ENCODE measurements at regions not wholly inside any gene's neighbourhood (a gene's known extent, or its start where the extent isn't known, plus 50 kb on each side); places are given as distances from the start of the nearest gene placed in this dataset.

- Histone ChIP-seq H3K79me2 (ENCODE audit: insufficient read depth, low read length) (no peaks in the 10 kb centered on the region), H3K27ac (ENCODE audit: low read depth, low read length) (no peak overlapping the region), H2AFZ (ENCODE audit: low read length) (no peak overlapping the region), H3K4me3 (ENCODE audit: insufficient read depth, low read length) (no peak overlapping the region), H3K27me3 (ENCODE audit: insufficient read depth, low read length) (no peaks in the 10 kb centered on the region), H4K20me1 (ENCODE audit: insufficient read depth, low read length) (no peaks in the 10 kb centered on the region), H3K36me3 (ENCODE audit: insufficient read depth, low read length) (no peaks in the 10 kb centered on the region), H3K4me1 (ENCODE audit: insufficient read depth, low read length) (no peaks in the 10 kb centered on the region), H3K4me2 (ENCODE audit: insufficient read depth, low read length) (no peak overlapping the region), H3K9me3 (ENCODE audit: low read depth, low read length) (no peaks in the 10 kb centered on the region)
- no peak for DNase-seq (ENCODE audit: insufficient read length, low spot score, missing footprints)
- TF ChIP-seq CTCF (IDR thresholded peaks at IDR 0.05; ENCODE audit: extremely low read depth, low read depth, low read length), result no peak
Observed at GRCh38 chr5:161138751-161139455, 286.9 kb upstream of the ATP10B start.

GRCh38 chr5:161134956-161135355 is 282.9 kb upstream of the ATP10B start:
- no peak overlapping the region for H2AFZ ChIP-seq (ENCODE audit: low read length)
- H3K9me3 ChIP-seq (ENCODE audit: low read depth, low read length), result no peaks in the 10 kb centered on the region
- H3K4me1 ChIP-seq (ENCODE audit: insufficient read depth, low read length), result no peaks in the 10 kb centered on the region
- no peaks in the 10 kb centered on the region for H3K36me3 ChIP-seq (ENCODE audit: insufficient read depth, low read length)
- no peaks in the 10 kb centered on the region for H3K79me2 ChIP-seq (ENCODE audit: insufficient read depth, low read length)
- DNase-seq (ENCODE audit: insufficient read length, low spot score, missing footprints), result no peak
- no peaks in the 10 kb centered on the region for H4K20me1 ChIP-seq (ENCODE audit: insufficient read depth, low read length)
- H3K27ac ChIP-seq (ENCODE audit: low read depth, low read length), result no peak overlapping the region
- TF ChIP-seq CTCF (IDR thresholded peaks at IDR 0.05; ENCODE audit: extremely low read depth, low read depth, low read length), result no peak
- no peak overlapping the region for H3K4me2 ChIP-seq (ENCODE audit: insufficient read depth, low read length)
- no peaks in the 10 kb centered on the region for H3K27me3 ChIP-seq (ENCODE audit: insufficient read depth, low read length)
- H3K4me3 ChIP-seq (ENCODE audit: insufficient read depth, low read length), result no peak overlapping the region

- H3K4me3 ChIP-seq (ENCODE audit: insufficient read depth, low read length), result no peak overlapping the region
- no peak overlapping the region for H3K4me2 ChIP-seq (ENCODE audit: insufficient read depth, low read length)
- no peak overlapping the region for H2AFZ ChIP-seq (ENCODE audit: low read length)
- H3K27me3 ChIP-seq (ENCODE audit: insufficient read depth, low read length), result no peaks in the 10 kb centered on the region
- no peak for DNase-seq (ENCODE audit: insufficient read length, low spot score, missing footprints)
- no peaks in the 10 kb centered on the region for H3K4me1 ChIP-seq (ENCODE audit: insufficient read depth, low read length)
- H4K20me1 ChIP-seq (ENCODE audit: insufficient read depth, low read length), result no peaks in the 10 kb centered on the region
- no peak overlapping the region for H3K27ac ChIP-seq (ENCODE audit: low read depth, low read length)
- no peak for TF ChIP-seq CTCF (IDR thresholded peaks at IDR 0.05; ENCODE audit: extremely low read depth, low read depth, low read length)
- no peaks in the 10 kb centered on the region for H3K36me3 ChIP-seq (ENCODE audit: insufficient read depth, low read length)
- H3K79me2 ChIP-seq (ENCODE audit: insufficient read depth, low read length), result no peaks in the 10 kb centered on the region
- H3K9me3 ChIP-seq (ENCODE audit: low read depth, low read length), result no peaks in the 10 kb centered on the region
Observed at GRCh38 chr5:161134083-161134482, 282.1 kb upstream of the ATP10B start.

- no peaks in the 10 kb centered on the region for H3K36me3 ChIP-seq (ENCODE audit: insufficient read depth, low read length)
- H3K9me3 ChIP-seq (ENCODE audit: low read depth, low read length), result no peaks in the 10 kb centered on the region
- no peaks in the 10 kb centered on the region for H4K20me1 ChIP-seq (ENCODE audit: insufficient read depth, low read length)
- no peak overlapping the region for H3K4me2 ChIP-seq (ENCODE audit: insufficient read depth, low read length)
- H3K4me1 ChIP-seq (ENCODE audit: insufficient read depth, low read length), result no peaks in the 10 kb centered on the region
- H3K27me3 ChIP-seq (ENCODE audit: insufficient read depth, low read length), result no peaks in the 10 kb centered on the region
- DNase-seq (ENCODE audit: insufficient read length, low spot score, missing footprints), result no peak
- no peak overlapping the region for H3K4me3 ChIP-seq (ENCODE audit: insufficient read depth, low read length)
- H3K27ac ChIP-seq (ENCODE audit: low read depth, low read length), result no peak overlapping the region
- H2AFZ ChIP-seq (ENCODE audit: low read length), result no peak overlapping the region
- H3K79me2 ChIP-seq (ENCODE audit: insufficient read depth, low read length), result no peaks in the 10 kb centered on the region
- TF ChIP-seq CTCF (IDR thresholded peaks at IDR 0.05; ENCODE audit: extremely low read depth, low read depth, low read length), result no peak
Observed at GRCh38 chr5:161115941-161116340, 263.9 kb upstream of the ATP10B start.

All from osteoblast (primary cell).